ENCODE measurements at regions not wholly inside any gene's neighbourhood (a gene's known extent, or its start where the extent isn't known, plus 50 kb on each side); places are given as distances from the start of the nearest gene placed in this dataset.

GRCh38 chr13:30017880-30018279 is 167.5 kb upstream of the UBL3 start:
- Histone ChIP-seq H3K4me3 (ENCODE audit: low read depth, low read length) (no peak overlapping the region), H3K27ac (ENCODE audit: extremely low read depth, low read depth, low read length) (no peak overlapping the region), H3K4me1 (ENCODE audit: control insufficient read depth, insufficient read depth, low read length) (no peaks in the 10 kb centered on the region), H3K9me3 (ENCODE audit: control insufficient read depth, insufficient read depth, low read depth, low read length) (no peaks in the 10 kb centered on the region), H3K36me3 (ENCODE audit: control insufficient read depth in 2 of 2, insufficient read depth in 1 of 2, low read length in 2 of 2) (no peaks in the 10 kb centered on the region)
- TF ChIP-seq ZIC2 (tag by site-specific recombination; IDR thresholded peaks at IDR 0.05): peak; percentile 60
- no peak for TF ChIP-seq MYNN (tag by site-specific recombination; IDR thresholded peaks at IDR 0.05; ENCODE audit: borderline replicate concordance)
- peak; percentile 99 for TF ChIP-seq ZNF449 (tag by site-specific recombination; IDR thresholded peaks at IDR 0.05)
- TF ChIP-seq ZNF791 (tag by site-specific recombination; IDR thresholded peaks at IDR 0.05): no peak
- TF ChIP-seq HIC1 (tag by site-specific recombination; IDR thresholded peaks at IDR 0.05): no peak
- ChIA-PET POLR2A (no interaction called here), CTCF (no interaction called here)

- ChIA-PET CTCF (no interaction called here), POLR2A (no interaction called here)
- no peaks in the 10 kb centered on the region for H3K9me3 ChIP-seq (ENCODE audit: control insufficient read depth, insufficient read depth, low read depth, low read length)
- no peaks in the 10 kb centered on the region for H3K4me1 ChIP-seq (ENCODE audit: control insufficient read depth, insufficient read depth, low read length)
- H3K27ac ChIP-seq (ENCODE audit: extremely low read depth, low read depth, low read length): no peak overlapping the region
- H3K36me3 ChIP-seq (ENCODE audit: control insufficient read depth in 2 of 2, insufficient read depth in 1 of 2, low read length in 2 of 2): no peaks in the 10 kb centered on the region
- H3K4me3 ChIP-seq (ENCODE audit: low read depth, low read length): no peak overlapping the region
- TF ChIP-seq ZNF302 (tag by site-specific recombination; IDR thresholded peaks at IDR 0.05; ENCODE audit: low read depth): no peak
- no peak for TF ChIP-seq ATF2 (tag by site-specific recombination; IDR thresholded peaks at IDR 0.05; ENCODE audit: low read depth)
- TF ChIP-seq ZNF114 (tag by site-specific recombination; IDR thresholded peaks at IDR 0.05): no peak
- TF ChIP-seq ZBTB44 (tag by site-specific recombination; IDR thresholded peaks at IDR 0.05): no peak
- TF ChIP-seq ZFP3 (tag by site-specific recombination; IDR thresholded peaks at IDR 0.05; ENCODE audit: low read depth): no peak
- TF ChIP-seq ZNF792 (tag by site-specific recombination; IDR thresholded peaks at IDR 0.05): no peak
- no peak for TF ChIP-seq ZNF16 (tag by site-specific recombination; IDR thresholded peaks at IDR 0.05; ENCODE audit: low read depth)
- no peak for TF ChIP-seq KLF8 (tag by site-specific recombination; IDR thresholded peaks at IDR 0.05)
- TF ChIP-seq ZNF529 (tag by site-specific recombination; IDR thresholded peaks at IDR 0.05; ENCODE audit: insufficient replicate concordance): no peak
- no peak for TF ChIP-seq ZNF391 (tag by site-specific recombination; IDR thresholded peaks at IDR 0.05; ENCODE audit: borderline replicate concordance, low read depth)
- TF ChIP-seq ZNF169 (tag by site-specific recombination; IDR thresholded peaks at IDR 0.05): no peak
Measured at GRCh38 chr13:30016398-30016797, 166.0 kb upstream of the UBL3 start.

GRCh38 chr13:30009411-30009810 is 159.0 kb upstream of the UBL3 start:
- Histone ChIP-seq H3K36me3 (ENCODE audit: control insufficient read depth in 2 of 2, insufficient read depth in 1 of 2, low read length in 2 of 2) (no peaks in the 10 kb centered on the region), H3K27ac (ENCODE audit: extremely low read depth, low read depth, low read length) (no peak overlapping the region), H3K4me3 (ENCODE audit: low read depth, low read length) (no peak overlapping the region), H3K4me1 (ENCODE audit: control insufficient read depth, insufficient read depth, low read length) (no peaks in the 10 kb centered on the region), H3K9me3 (ENCODE audit: control insufficient read depth, insufficient read depth, low read depth, low read length) (no peaks in the 10 kb centered on the region)
- CTCF ChIA-PET: no interaction called here
- POLR2A ChIA-PET: no interaction called here
- no peak for TF ChIP-seq SP7 (tag by site-specific recombination; IDR thresholded peaks at IDR 0.05)
- TF ChIP-seq ZNF169 (tag by site-specific recombination; IDR thresholded peaks at IDR 0.05): no peak
- TF ChIP-seq ZNF391 (tag by site-specific recombination; IDR thresholded peaks at IDR 0.05; ENCODE audit: borderline replicate concordance, low read depth): no peak
- TF ChIP-seq ZNF324 (tag by site-specific recombination; IDR thresholded peaks at IDR 0.05): no peak
- TF ChIP-seq KLF7 (tag by site-specific recombination; IDR thresholded peaks at IDR 0.05; ENCODE audit: borderline replicate concordance): no peak
- no peak for TF ChIP-seq ZNF548 (tag by site-specific recombination; IDR thresholded peaks at IDR 0.05)
- TF ChIP-seq ZNF776 (tag by site-specific recombination; IDR thresholded peaks at IDR 0.05; ENCODE audit: borderline replicate concordance): no peak
- TF ChIP-seq ZNF629 (tag by site-specific recombination; IDR thresholded peaks at IDR 0.05): no peak
- TF ChIP-seq ZNF335 (tag by site-specific recombination; conservative IDR thresholded peaks at IDR 0.05): no peak
- TF ChIP-seq ZNF510 (tag by site-specific recombination; IDR thresholded peaks at IDR 0.05; ENCODE audit: insufficient replicate concordance): no peak
